ENCODE measurements at regions not wholly inside any gene's neighbourhood (a gene's known extent, or its start where the extent isn't known, plus 50 kb on each side); places are given as distances from the start of the nearest gene placed in this dataset.
"Not testable (repeated sequence)": the region's sequence is repeated elsewhere in the genome, so short reads cannot be mapped to it uniquely, and the experiment has no call there.

DNA sequence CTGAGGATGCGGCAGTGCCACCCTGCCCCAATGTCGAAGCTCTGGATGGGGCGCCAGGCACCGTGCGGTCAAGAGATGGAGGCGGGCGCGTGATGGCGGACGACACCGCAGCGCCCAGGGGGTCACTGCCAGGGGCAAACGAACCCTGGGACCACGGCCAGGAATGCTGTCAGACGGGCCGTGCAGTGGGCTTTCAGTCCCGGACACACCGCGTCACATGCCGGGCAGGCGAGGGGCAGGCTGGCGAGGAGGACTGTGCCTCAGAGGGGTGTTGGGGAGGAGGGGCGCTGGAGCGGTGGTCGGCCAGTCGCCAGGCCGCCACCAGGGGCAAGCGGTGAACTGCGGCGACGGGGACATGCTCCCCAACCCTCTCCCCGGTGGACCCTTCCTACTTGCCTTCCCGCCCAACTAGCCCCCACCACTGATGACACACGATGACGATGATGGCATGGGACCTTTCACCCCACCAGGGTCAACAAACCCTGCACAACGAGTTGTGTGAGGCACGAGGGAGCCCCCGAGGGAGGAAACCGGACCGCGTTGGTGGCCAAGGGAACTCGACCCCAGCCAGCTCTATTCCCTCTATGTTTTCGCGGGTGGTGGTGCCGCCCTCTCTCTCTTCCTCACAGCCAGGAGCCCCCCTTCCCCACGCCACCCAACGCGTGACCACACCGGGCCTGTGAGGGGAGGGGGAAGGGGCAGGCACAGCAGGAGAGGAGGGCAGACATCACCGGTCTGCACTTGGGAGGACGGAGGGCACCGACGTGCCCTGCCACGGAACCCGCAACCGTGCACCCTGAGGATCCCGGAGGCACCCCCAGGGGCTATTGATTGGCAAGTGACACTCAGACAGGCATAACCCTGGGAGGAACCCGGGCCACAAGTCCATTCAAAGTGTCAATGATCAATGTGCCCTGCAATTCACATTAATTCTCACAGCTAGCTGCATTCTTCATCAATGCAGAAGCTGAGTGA, 1960.9 kb upstream of the DEFB115 start:
- H3K4me3 ChIP-seq: no peak overlapping the region
- H3K4me1 ChIP-seq (replicated peaks in 1 of 2): no peaks in the 10 kb centered on the region
- ATAC-seq (replicated peaks in 6 of 8): no peak
- H3K27ac ChIP-seq: no peak overlapping the region
- 0 to 89% (median 67%) methylated on average over 1 to 20 of the region's 58 CpGs; no CpG with 5 or more reads in 5 of the 10 experiments for WGBS, 10 experiments
- in situ Hi-C loops (cut with MboI; ENCODE audit: low pct_unique_long_range_greater_than_20kb in 2 of 9, low sequenced_read_pairs in 9 of 9, unreplicated experiment in 9 of 9): no loop called here

DNA sequence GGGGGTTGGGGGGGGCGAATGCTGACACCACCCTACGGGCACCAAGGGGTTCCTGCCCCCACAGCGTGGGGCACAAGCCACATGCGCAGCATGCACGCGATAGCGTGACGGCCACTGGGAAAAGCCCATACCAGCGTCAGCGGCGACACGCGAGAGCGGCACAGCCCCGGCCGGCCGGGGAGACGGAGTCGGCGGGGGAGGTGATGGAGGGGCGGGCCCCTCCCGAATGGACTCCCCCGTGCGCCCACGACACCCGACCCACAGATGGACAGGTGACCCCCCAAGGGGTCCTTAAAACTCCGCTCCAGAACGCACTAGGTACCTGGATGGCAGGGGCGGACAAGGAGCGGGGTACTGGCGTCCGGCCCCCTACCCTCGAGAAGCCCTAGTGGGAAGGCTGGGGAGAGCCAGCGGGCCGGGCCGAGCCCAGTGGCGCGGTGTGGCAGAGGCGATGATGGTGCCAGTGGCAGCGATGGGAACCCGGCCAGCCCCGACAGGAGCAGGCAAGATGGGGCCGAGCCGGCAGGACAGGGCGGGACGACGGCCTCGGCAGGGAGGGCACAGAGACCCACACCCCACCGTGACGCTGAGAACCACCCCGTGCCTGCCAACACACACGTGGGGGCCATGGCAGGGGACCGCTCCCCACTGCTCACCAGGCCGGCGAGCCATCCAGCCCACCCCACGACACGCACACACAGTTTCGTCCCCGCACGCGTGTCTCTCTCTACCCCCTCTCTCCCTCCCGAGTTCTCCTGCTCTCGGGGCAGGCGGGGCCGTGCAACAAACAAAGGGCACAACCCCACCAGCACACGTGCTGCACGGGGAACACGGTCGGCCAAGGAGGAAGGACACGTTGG, 1959.8 kb upstream of the DEFB115 start:
- no peaks in the 10 kb centered on the region for H3K4me1 ChIP-seq (replicated peaks in 1 of 2)
- ATAC-seq (replicated peaks in 6 of 8): no peak
- H3K4me3 ChIP-seq: no peak overlapping the region
- H3K27ac ChIP-seq: no peak overlapping the region
- WGBS, 10 experiments: 57 to 72% (median 62%) methylated on average over 3 to 10 of the region's 70 CpGs; no CpG with 5 or more reads in 7 of the 10 experiments
- in situ Hi-C loops (cut with MboI; ENCODE audit: low pct_unique_long_range_greater_than_20kb in 2 of 9, low sequenced_read_pairs in 9 of 9, unreplicated experiment in 9 of 9): no loop called here

DNA sequence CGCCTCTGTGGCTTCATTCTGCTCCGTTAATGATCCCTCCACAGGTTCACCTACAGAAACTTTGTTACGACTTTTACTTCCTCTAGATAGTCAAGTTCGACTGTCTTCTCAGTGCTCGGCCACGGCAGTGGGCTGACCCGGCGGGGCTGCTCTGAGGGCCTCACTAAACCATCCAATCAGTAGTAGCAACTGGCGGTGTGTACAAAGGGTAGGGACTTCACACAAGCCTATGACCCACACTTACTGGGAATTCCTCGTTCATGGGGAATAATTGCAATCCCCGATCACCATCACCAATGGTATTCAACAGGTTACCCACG, 1959.2 kb upstream of the DEFB115 start:
- Histone ChIP-seq H3K4me3 (no peak overlapping the region), H3K27ac (no peak overlapping the region), H3K4me1 (replicated peaks in 1 of 2) (no peaks in the 10 kb centered on the region)
- ATAC-seq (replicated peaks in 6 of 8): no peak
- WGBS, 10 experiments: 22 to 82% (median 49%) methylated on average over 1 to 11 of the region's 12 CpGs; no CpG with 5 or more reads in 5 of the 10 experiments
- in situ Hi-C loops (cut with MboI; ENCODE audit: low pct_unique_long_range_greater_than_20kb in 2 of 9, low sequenced_read_pairs in 9 of 9, unreplicated experiment in 9 of 9): no loop called here

DNA sequence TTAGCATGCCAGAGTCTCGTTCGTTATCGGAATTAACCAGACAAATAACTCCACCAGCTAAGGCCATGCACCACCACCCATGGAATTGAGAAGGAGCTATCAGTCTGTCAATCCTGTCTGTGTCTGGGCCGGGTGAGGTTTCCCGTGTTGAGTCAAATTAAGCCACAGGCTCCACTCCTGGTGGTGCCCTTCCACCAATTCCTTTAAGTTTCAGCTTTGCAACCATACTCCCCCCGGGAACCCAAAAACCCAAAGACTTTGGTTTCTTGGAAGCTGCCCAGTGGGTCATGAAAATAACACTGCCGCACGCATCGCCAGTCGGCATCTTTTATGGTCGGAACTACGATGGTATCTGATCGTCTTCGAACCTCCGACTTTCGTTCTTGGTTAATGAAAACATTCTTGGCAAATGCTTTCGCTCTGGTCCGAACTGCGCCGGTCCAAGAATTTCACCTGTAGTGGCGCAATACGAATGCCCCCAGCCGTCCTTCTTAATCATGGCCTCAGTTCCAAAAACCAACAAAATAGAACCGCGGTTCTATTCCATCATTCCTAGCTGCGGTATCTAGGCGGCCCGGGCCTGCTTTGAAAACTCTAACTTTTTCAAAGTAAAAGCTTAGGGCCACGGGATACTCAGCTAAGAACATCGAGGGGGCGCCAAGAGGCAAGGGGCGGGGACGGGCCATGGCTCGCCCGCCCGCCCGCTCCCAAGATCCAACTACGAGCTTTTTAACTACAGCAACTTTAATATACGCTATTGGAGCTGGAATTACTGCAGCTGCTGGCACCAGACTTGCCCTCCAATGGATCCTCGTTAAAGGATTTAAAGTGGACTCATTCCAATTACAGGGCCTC, 1958.5 kb upstream of the DEFB115 start:
- ATAC-seq (replicated peaks in 6 of 8): no peak
- H3K4me3 ChIP-seq: no peak overlapping the region
- WGBS, 10 experiments: 57 to 93% (median 77%) methylated on average over 11 to 32 of the region's 40 CpGs; no CpG with 5 or more reads in 3 of the 10 experiments
- H3K4me1 ChIP-seq (replicated peaks in 1 of 2): no peaks in the 10 kb centered on the region
- no peak overlapping the region for H3K27ac ChIP-seq
- in situ Hi-C loops (cut with MboI; ENCODE audit: low pct_unique_long_range_greater_than_20kb in 2 of 9, low sequenced_read_pairs in 9 of 9, unreplicated experiment in 9 of 9): no loop called here

DNA sequence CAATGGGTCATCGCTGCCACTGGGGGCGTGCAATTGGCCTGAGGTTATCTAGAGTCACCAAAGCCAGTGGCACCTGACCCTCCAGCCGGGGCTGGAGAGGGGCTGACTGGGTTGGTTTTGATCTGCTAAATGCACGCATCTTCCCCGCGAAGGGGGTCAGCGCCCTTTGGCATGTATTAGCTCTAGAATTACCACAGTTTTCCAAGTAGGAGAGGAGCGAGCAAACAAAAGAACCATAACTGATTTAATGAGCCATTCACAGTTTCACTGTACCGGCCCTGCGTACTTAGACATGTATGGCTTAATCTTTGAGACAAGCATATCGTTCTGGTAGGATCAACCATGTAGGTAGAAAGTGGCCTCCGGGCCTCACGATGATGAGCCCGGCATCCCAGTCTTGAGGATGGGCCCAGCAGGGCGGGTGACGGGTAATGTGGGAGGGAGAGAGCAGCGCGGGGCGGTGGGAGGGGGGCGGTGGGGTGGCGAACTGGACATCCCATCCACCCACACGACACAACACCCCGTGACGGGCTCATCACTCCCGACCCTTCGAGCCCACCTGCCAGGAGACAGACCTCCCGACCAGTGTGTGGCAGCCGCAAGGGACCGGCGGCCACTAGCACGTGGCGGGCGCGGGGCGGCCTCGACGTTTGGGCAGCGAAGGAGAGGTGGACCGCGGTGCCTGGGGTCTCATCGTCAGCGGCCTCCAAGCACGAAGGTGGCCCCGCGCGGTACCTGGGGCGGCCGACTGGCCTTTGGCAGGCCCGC, 1957.5 kb upstream of the DEFB115 start:
- in situ Hi-C loops (cut with MboI; ENCODE audit: low pct_unique_long_range_greater_than_20kb in 2 of 9, low sequenced_read_pairs in 9 of 9, unreplicated experiment in 9 of 9): no loop called here
- 60 to 100% (median 77%) methylated on average over 2 to 28 of the region's 49 CpGs; no CpG with 5 or more reads in 2 of the 10 experiments for WGBS, 10 experiments

DNA sequence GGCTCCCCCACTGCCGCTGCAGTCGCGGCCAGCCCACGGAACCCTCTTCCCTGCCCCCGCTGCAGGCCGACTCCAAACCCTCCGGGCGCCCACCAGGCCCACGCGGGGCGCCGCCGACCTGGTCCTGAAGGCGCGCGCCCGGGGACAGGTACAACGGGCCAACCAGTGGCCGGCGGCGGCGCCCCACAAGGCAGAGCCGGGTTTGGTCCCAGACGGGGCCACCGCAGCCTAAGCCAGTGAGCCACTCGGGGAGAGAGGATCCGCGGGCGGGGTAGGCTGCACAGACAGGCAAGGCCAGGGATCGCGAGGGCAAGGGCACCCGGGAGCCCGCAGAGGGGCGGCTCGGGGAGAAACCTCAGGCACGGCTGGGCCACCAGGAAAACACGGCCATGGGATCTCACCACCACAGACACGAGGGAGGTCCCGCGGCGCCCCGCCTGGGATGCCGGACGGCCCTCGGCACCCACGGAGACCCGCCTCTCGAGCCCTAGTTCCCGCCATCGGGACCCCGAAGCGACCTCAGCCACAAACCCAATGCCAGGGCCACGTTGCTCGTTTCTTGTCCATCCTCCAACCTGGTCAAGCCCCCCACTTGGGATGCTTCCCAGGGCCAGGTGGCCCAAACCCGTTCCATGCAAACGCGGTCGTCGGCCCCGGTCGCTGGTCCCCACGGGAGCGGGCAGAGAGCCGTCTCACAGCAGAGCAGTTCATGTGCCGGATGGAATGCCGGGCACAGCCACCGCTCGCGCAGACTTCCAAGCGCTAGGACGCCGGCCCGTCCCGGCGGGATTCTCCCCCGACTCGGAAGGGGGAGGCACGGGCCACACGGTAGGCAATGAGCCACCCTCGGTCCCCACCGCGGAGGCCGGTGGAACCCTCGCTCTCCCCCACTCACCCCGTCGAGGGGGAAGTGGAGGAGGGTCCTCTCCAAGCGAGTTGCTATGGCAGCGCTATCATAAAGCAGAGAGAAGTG, 1956.6 kb upstream of the DEFB115 start:
- no peak overlapping the region for H3K4me3 ChIP-seq
- no peak overlapping the region for H3K27ac ChIP-seq
- no peak for ATAC-seq (replicated peaks in 6 of 8)
- in situ Hi-C loops (cut with MboI; ENCODE audit: low pct_unique_long_range_greater_than_20kb in 2 of 9, low sequenced_read_pairs in 9 of 9, unreplicated experiment in 9 of 9): no loop called here
- H3K4me1 ChIP-seq (replicated peaks in 1 of 2): no peaks in the 10 kb centered on the region
- WGBS, 10 experiments: 13 to 83% (median 60%) methylated on average over 1 to 30 of the region's 88 CpGs; no CpG with 5 or more reads in 3 of the 10 experiments

More for the DNA sequence above, 1957.5 kb upstream of the DEFB115 start:
- no peak for ATAC-seq (replicated peaks in 6 of 8)
- no peak overlapping the region for H3K27ac ChIP-seq
- no peak overlapping the region for H3K4me3 ChIP-seq
- no peaks in the 10 kb centered on the region for H3K4me1 ChIP-seq (replicated peaks in 1 of 2)

DNA sequence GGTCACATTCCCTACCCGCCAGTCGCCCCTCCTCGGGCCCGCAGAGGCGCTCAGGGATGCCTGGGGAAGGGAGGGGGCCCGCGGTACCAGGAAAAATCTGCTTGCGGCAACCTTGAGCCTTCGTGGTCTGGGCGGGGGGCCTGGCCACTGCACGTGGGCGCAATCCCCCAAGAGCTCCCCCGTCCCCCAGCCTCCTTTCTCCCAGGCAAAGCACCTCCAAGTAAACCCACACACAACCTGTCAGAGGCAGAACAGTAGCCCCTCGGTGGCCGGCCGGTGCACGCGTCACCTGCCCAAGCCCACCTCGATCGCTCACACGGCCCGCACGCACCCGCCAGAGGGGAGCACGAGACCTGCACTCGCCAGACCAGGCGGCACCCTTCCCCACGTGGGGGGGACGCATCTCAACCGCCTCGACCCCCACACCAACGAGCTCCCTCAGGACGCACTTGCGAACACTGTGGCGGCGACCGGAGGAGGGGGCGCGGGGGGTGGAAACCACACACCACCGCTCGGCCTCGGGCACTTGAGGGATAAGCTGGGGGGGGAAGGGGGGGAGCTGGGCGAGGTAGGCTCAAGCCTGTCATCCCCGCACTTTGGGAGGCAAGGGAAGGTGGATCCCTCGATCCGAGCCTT, 1955.7 kb upstream of the DEFB115 start:
- ATAC-seq (replicated peaks in 6 of 8): no peak
- WGBS, 10 experiments: 31 to 80% (median 75%) methylated on average over 2 to 7 of the region's 46 CpGs; no CpG with 5 or more reads in 6 of the 10 experiments
- Histone ChIP-seq H3K4me3 (no peak overlapping the region), H3K27ac (no peak overlapping the region), H3K4me1 (replicated peaks in 1 of 2) (no peaks in the 10 kb centered on the region)
- in situ Hi-C loops (cut with MboI; ENCODE audit: low pct_unique_long_range_greater_than_20kb in 2 of 9, low sequenced_read_pairs in 9 of 9, unreplicated experiment in 9 of 9): no loop called here

DNA sequence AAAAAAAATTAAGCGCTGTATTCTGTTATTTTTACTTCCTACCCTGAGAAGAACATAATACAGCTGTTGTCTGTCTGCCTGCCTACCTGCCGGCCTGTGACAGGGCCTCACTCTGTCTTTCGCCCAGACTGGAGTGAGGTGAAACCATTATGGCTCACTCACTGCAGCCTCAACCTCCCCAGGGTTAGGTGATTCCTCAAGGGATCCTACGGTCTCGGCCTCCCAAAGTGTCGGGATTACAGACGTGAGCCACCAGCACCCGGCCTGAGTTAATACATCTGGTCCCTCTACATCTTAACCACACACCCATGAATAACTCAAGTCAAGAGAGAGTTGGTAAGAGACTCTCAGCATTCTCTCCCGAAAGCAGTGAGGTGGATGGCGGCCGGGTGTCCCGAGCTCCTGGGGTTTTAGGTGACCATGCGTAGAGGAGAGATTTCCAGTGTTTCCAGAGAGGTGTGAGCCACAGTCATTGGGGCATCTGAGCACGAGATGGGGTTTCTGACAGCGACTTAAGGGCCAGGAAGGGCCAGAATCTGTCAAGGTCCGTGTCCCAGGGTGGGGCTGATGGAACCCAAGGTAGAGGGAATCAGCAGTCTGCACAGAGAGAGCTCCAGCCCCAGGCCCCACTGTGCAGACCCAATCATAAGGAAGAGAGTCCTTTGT, 1954.4 kb upstream of the DEFB115 start:
- H3K4me3 ChIP-seq: no peak overlapping the region
- in situ Hi-C loops (cut with MboI; ENCODE audit: low pct_unique_long_range_greater_than_20kb in 2 of 9, low sequenced_read_pairs in 9 of 9, unreplicated experiment in 9 of 9): no loop called here
- no peak overlapping the region for H3K27ac ChIP-seq
- 0 to 100% (median 73%) methylated on average over 1 to 8 of the region's 16 CpGs; no CpG with 5 or more reads in 1 of the 10 experiments for WGBS, 10 experiments
- ATAC-seq (replicated peaks in 6 of 8): no peak
- H3K4me1 ChIP-seq (replicated peaks in 1 of 2): no peaks in the 10 kb centered on the region

DNA sequence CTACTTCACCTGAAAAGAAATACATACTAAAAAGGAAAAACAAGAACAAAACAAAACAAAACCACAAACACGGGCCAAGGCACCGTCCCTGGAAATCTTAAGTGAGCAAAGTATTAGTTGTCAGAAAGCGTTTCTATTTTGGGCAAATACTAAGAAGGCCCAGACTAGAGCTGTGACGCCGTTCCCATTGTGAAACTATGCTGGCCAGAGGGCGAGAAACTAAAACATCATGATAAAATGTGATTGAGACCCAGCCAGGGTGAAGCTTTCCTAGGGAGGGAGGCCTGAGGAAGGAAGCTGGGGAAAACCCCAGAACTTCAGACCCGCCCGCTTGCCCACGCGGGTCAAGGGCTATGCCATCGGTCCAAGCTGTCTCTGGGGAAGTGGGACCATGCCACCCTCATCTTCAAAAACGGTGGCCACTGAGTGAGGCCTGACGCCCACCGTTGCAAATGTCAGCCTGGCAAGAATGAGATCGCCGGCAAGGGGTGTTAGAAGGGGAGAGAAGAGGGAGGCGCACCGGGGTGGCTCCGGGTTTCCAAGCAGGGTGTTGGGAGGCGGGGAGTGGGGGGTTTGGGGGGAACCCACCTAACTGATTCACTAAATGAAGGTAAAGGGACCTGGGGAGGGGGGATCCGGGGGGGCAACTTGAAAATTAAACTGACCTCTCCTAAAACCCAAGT, 1950.9 kb upstream of the DEFB115 start:
- in situ Hi-C loops (cut with MboI; ENCODE audit: low pct_unique_long_range_greater_than_20kb in 2 of 9, low sequenced_read_pairs in 9 of 9, unreplicated experiment in 9 of 9): no loop called here
- 16 to 70% (median 36%) methylated on average over 4 to 16 of the region's 21 CpGs for WGBS, 10 experiments
- ATAC-seq (replicated peaks in 6 of 8): no peak
- Histone ChIP-seq H3K4me3 (no peak overlapping the region), H3K4me1 (replicated peaks in 1 of 2) (no peaks in the 10 kb centered on the region), H3K27ac (no peak overlapping the region)

DNA sequence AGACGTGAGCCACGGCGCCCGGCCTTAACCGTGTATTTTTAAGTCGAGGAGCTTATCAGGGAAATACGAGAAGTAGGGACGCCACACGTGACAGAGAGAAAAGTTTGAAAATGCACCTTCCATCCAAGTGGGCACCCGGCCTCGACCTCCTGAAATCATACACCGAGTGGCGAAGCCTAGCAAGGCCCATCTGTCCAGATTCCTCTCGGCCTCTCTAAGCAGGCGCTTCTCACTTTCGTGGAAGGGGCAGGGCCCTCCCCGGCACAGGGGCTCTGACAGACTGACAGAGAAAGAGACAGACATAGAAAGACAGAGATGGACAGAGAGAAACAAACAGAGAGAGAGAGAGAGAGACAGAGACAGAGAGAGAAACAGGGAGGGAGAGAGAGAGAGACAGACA, 1950.0 kb upstream of the DEFB115 start:
- WGBS, 10 experiments: 0 to 74% (median 43%) methylated on average over 2 to 4 of the region's 17 CpGs; no CpG with 5 or more reads in 4 of the 10 experiments
- H3K27ac ChIP-seq; H3K4me1 ChIP-seq (replicated peaks in 1 of 2); H3K4me3 ChIP-seq; ATAC-seq (replicated peaks in 6 of 8); in situ Hi-C loops (cut with MboI; ENCODE audit: low pct_unique_long_range_greater_than_20kb in 2 of 9, low sequenced_read_pairs in 9 of 9, unreplicated experiment in 9 of 9): not testable (repeated sequence)
